Panc1 (cell line): ENCODE measurements at regions not wholly inside any gene's neighbourhood (a gene's known extent, or its start where the extent isn't known, plus 50 kb on each side); places are given as distances from the start of the nearest gene placed in this dataset.

Source experiments
- ATAC-seq: fragments of 200-7000 bp; cut with Tn5 transposase; 2 replicates; pipeline ENCODE4 v1.9.1; 2020; ENCODE audit warnings: mild to moderate bottlenecking, moderate library complexity
- BruUV-seq: library from RNA; stranded (reverse); fragments of 400-500 nt; replicated peaks from 2 replicates; lab custom pipeline; 2021; lab: Mats Ljungman, UMichigan
- CTCF ChIA-PET: fragments of 300-600 bp; sonication (Branson Sonifier 250); formaldehyde crosslinking; loops from one replicate; lab custom pipeline; 2022; ENCODE audit warnings: antibody characterized with exemption; lab: Charles Lee
- POLR2A ChIA-PET: fragments of 300-600 bp; sonication (Branson Sonifier 250); formaldehyde crosslinking; loops from one replicate; lab custom pipeline; 2022; ENCODE audit warnings: antibody characterized with exemption; lab: Charles Lee
- DNase-seq: peaks from one replicate; pipeline ENCODE4 v3.0.0-alpha.2; 2010; ENCODE audit warnings: low read depth, low spot score
- H3K27ac ChIP-seq: 2 replicates; pipeline ENCODE4 v1.5.1; 2011; ENCODE audit warnings: mild to moderate bottlenecking, low read length, inconsistent platforms
- H3K27me3 ChIP-seq: fragments of 200-500 bp; sonication (Bioruptor generic); 2 replicates; pipeline ENCODE4 v1.6.0; 2014; ENCODE audit warnings: low read length, inconsistent platforms; ENCODE audit not compliant: control insufficient read depth, insufficient read depth
- H3K36me3 ChIP-seq: fragments of 200-500 bp; sonication (Bioruptor generic); 2 replicates; pipeline ENCODE4 v1.5.1; 2014; ENCODE audit warnings: inconsistent platforms, mild to moderate bottlenecking, low read length, moderate library complexity; ENCODE audit not compliant: control insufficient read depth, insufficient read depth
- H3K4me1 ChIP-seq: 2 replicates; pipeline ENCODE4 v1.5.1; 2011; ENCODE audit warnings: inconsistent platforms, mild to moderate bottlenecking, low read length, moderate library complexity; ENCODE audit not compliant: control insufficient read depth, insufficient read depth
- H3K4me3 ChIP-seq, 2 experiments: 2 replicates each; pipeline ENCODE4 v1.5.1; 2011 to 2012; ENCODE audit warnings: low read depth in 2 of 2, low read length in 2 of 2, mild to moderate bottlenecking in 2 of 2, inconsistent platforms in 1 of 2, moderate library complexity in 1 of 2
- H3K9me3 ChIP-seq: fragments of 200-500 bp; sonication (Bioruptor generic); 2 replicates; pipeline ENCODE4 v1.5.1; 2014; ENCODE audit warnings: low read depth, mild to moderate bottlenecking, inconsistent platforms, low read length, moderate library complexity; ENCODE audit not compliant: control insufficient read depth, insufficient read depth
- CTCF ChIP-seq: fragments of 450-650 bp; IDR thresholded peaks from 2 replicates; pipeline ENCODE4 v1.5.1; 2017; ENCODE audit warnings: mild to moderate bottlenecking
- POLR2AphosphoS5 ChIP-seq: IDR thresholded peaks from 2 replicates; pipeline ENCODE4 v1.6.1; 2012; ENCODE audit warnings: mild to moderate bottlenecking, low read depth, low read length, moderate library complexity
- REST ChIP-seq, 2 experiments: IDR thresholded peaks; 2 replicates each; pipeline ENCODE4 v1.6.1; 2011 to 2012; ENCODE audit warnings: low read depth in 2 of 2, control low read depth in 1 of 2, low read length in 1 of 2, mild to moderate bottlenecking in 1 of 2, moderate library complexity in 1 of 2; ENCODE audit not compliant: insufficient read depth in 1 of 2
- SIN3A ChIP-seq: IDR thresholded peaks from 2 replicates; pipeline ENCODE4 v1.6.1; 2012; ENCODE audit warnings: low read depth, mild to moderate bottlenecking, low read length, moderate library complexity, borderline replicate concordance; ENCODE audit not compliant: insufficient read depth
- TCF7L2 ChIP-seq: IDR thresholded peaks from 2 replicates; pipeline ENCODE4 v1.6.1; 2011; ENCODE audit warnings: mild to moderate bottlenecking, low read depth, low read length, inconsistent platforms
- in situ Hi-C: cut with HindIII; loops from 2 replicates; pipeline ENCODE4 v1.10.0; 2016; ENCODE audit warnings: low sequenced_read_pairs, low pct_unique_long_range_greater_than_20kb
- intact Hi-C: fragments of 100-400 bp; cut with micrococcal nuclease; formaldehyde crosslinking; loops from one replicate; pipeline ENCODE4 v1.10.0; 2022; ENCODE audit not compliant: unreplicated experiment

- ChIA-PET POLR2A (no interaction called here), CTCF (no interaction called here)
- intact Hi-C loops (no loop called here), in situ Hi-C loops (no loop called here)
- no peak overlapping the region for H3K4me3 ChIP-seq
- no peak overlapping the region for H3K27ac ChIP-seq
- TF ChIP-seq SIN3A (no peak), REST (IDR thresholded peaks at IDR 0.05; ENCODE audit: insufficient read depth in 1 of 2, low read depth in 2 of 2, low read length in 1 of 2) (no peak), TCF7L2 (no peak), CTCF (no peak), POLR2AphosphoS5 (no peak)
- no peaks in the 10 kb centered on the region for H3K36me3 ChIP-seq
- DNase-seq (no peak), ATAC-seq (no peak)
- H3K9me3 ChIP-seq = no peaks in the 10 kb centered on the region
- H3K4me1 ChIP-seq = no peaks in the 10 kb centered on the region
- H3K27me3 ChIP-seq = no peaks in the 10 kb centered on the region
- no TSS peak for BruUV-seq
Measured at GRCh38 chr4:10983268-10983667, 298.7 kb upstream of the CLNK start.

DNA sequence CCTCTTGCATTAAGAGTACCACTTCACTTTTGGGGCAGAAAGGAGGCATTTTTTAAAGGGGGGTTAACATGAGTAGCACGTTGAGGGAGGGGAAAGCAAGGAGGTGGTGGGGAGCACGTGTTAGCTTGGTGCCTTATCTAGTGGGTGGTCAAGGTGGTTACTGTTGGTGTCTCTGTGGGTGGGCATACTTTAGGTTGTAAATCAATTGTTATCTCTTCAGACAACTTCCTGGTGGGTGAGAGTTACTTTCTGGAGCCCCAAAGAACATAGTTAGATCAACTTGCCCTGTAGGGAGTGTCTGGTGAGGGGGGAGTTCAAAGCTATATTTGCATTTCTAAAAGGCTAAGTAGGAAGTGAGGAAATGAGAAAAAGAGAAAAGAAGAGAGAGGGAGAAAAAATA, 297.7 kb upstream of the CLNK start:
- TF ChIP-seq POLR2AphosphoS5 = no peak
- no peak for TF ChIP-seq SIN3A
- TF ChIP-seq REST (IDR thresholded peaks at IDR 0.05; ENCODE audit: insufficient read depth in 1 of 2, low read depth in 2 of 2, low read length in 1 of 2) = no peak
- no peak for TF ChIP-seq CTCF
- no peak for TF ChIP-seq TCF7L2
- H3K4me3 ChIP-seq = no peak overlapping the region
- no peaks in the 10 kb centered on the region for H3K4me1 ChIP-seq
- no peaks in the 10 kb centered on the region for H3K36me3 ChIP-seq
- in situ Hi-C loops = no loop called here
- no peaks in the 10 kb centered on the region for H3K27me3 ChIP-seq
- H3K27ac ChIP-seq = no peak overlapping the region
- no peak for DNase-seq
- BruUV-seq = no TSS peak
- ChIA-PET CTCF (no interaction called here), POLR2A (no interaction called here)
- no peaks in the 10 kb centered on the region for H3K9me3 ChIP-seq
- intact Hi-C loops = no loop called here
- ATAC-seq = no peak
